Smooth muscle cell (in vitro differentiated cells): ENCODE measurements at regions not wholly inside any gene's neighbourhood (a gene's known extent, or its start where the extent isn't known, plus 50 kb on each side); places are given as distances from the start of the nearest gene placed in this dataset.

Experiments used
- DNase-seq: peaks from one replicate; lab custom pipeline; 2025; ENCODE audit not compliant: unreplicated experiment; lab: John Stamatoyannopoulos, UW
- H2AFZ ChIP-seq: fragments of 200-600 bp; sonication (generic); 2 replicates; pipeline ENCODE4 v1.6.0; 2016; ENCODE audit warnings: antibody characterized with exemption, low read depth, mild to moderate bottlenecking
- H3F3A ChIP-seq: fragments of 200-600 bp; sonication (generic); 2 replicates; pipeline ENCODE4 v1.6.0; 2017; ENCODE audit warnings: antibody characterized with exemption, low read depth
- H3K27ac ChIP-seq: fragments of 200-600 bp; sonication (generic); 2 replicates; pipeline ENCODE4 v1.5.1; 2016; ENCODE audit warnings: low read depth, mild to moderate bottlenecking
- H3K27me3 ChIP-seq: fragments of 200-600 bp; sonication (generic); 2 replicates; pipeline ENCODE4 v1.6.1; 2016; ENCODE audit warnings: low read depth, mild to moderate bottlenecking
- H3K36me3 ChIP-seq: fragments of 200-600 bp; sonication (generic); 2 replicates; pipeline ENCODE4 v1.5.1; 2016; ENCODE audit warnings: low read depth
- H3K4me1 ChIP-seq: fragments of 200-600 bp; sonication (generic); 2 replicates; pipeline ENCODE4 v1.5.1; 2016; ENCODE audit warnings: low read depth
- H3K4me2 ChIP-seq: fragments of 200-600 bp; sonication (generic); 2 replicates; pipeline ENCODE4 v1.6.0; 2016; ENCODE audit warnings: mild to moderate bottlenecking
- H3K4me3 ChIP-seq: fragments of 200-600 bp; sonication (generic); 2 replicates; pipeline ENCODE4 v1.5.1; 2016; ENCODE audit warnings: mild to moderate bottlenecking
- H3K79me2 ChIP-seq: fragments of 200-600 bp; sonication (generic); 2 replicates; pipeline ENCODE4 v1.6.0; 2016; ENCODE audit warnings: low read depth, mild to moderate bottlenecking
- H3K9ac ChIP-seq: fragments of 200-600 bp; sonication (generic); 2 replicates; pipeline ENCODE4 v1.6.0; 2016; ENCODE audit warnings: low read depth
- H3K9me3 ChIP-seq: fragments of 200-600 bp; sonication (generic); replicated peaks from 2 replicates; pipeline ENCODE4 v1.5.1; 2016; ENCODE audit warnings: low read depth
- H4K20me1 ChIP-seq: fragments of 200-600 bp; sonication (generic); 2 replicates; pipeline ENCODE4 v1.6.0; 2016; ENCODE audit warnings: low read depth
- WGBS: methylation state at CpG from one replicate; pipeline ENCODE4 v1.1.7; 2016; ENCODE audit warnings: low lambda C conversion rate; 5-methylcytosine and 5-hydroxymethylcytosine counted together
- TF ChIP-seq, protein P1 (sequence below): fragments of 200-600 bp; sonication (generic); IDR thresholded peaks from 2 replicates; pipeline ENCODE4 v1.5.1; 2017; ENCODE audit warnings: borderline replicate concordance, mild to moderate bottlenecking, antibody characterized with exemption; ENCODE audit not compliant: insufficient read depth, poor library complexity, severe bottlenecking

GRCh38 chr5:67528953-67529352 is 332.4 kb upstream of the CD180 start:
- TF ChIP-seq, protein P1, sequence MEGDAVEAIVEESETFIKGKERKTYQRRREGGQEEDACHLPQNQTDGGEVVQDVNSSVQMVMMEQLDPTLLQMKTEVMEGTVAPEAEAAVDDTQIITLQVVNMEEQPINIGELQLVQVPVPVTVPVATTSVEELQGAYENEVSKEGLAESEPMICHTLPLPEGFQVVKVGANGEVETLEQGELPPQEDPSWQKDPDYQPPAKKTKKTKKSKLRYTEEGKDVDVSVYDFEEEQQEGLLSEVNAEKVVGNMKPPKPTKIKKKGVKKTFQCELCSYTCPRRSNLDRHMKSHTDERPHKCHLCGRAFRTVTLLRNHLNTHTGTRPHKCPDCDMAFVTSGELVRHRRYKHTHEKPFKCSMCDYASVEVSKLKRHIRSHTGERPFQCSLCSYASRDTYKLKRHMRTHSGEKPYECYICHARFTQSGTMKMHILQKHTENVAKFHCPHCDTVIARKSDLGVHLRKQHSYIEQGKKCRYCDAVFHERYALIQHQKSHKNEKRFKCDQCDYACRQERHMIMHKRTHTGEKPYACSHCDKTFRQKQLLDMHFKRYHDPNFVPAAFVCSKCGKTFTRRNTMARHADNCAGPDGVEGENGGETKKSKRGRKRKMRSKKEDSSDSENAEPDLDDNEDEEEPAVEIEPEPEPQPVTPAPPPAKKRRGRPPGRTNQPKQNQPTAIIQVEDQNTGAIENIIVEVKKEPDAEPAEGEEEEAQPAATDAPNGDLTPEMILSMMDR: no peak
- no peaks in the 10 kb centered on the region for H3K4me1 ChIP-seq
- no peak overlapping the region for H3K27ac ChIP-seq
- no peak for DNase-seq
- no peaks in the 10 kb centered on the region for H3K79me2 ChIP-seq
- H3K9ac ChIP-seq: no peak overlapping the region
- H3K9me3 ChIP-seq: no peaks in the 10 kb centered on the region
- no peak overlapping the region for H3K4me2 ChIP-seq
- no peaks in the 10 kb centered on the region for H3F3A ChIP-seq
- 54% methylated on average over 3 of the region's 3 CpGs for WGBS
- no peaks in the 10 kb centered on the region for H3K36me3 ChIP-seq
- H3K4me3 ChIP-seq: no peak overlapping the region
- no peak overlapping the region for H2AFZ ChIP-seq
- no peaks in the 10 kb centered on the region for H4K20me1 ChIP-seq
- H3K27me3 ChIP-seq: no peaks in the 10 kb centered on the region

GRCh38 chr5:67526793-67527192 is 330.2 kb upstream of the CD180 start:
- Histone ChIP-seq H3K9ac (no peak overlapping the region), H3K4me2 (no peak overlapping the region), H3K4me3 (no peak overlapping the region), H3K27ac (no peak overlapping the region), H3K9me3 (no peaks in the 10 kb centered on the region), H3K79me2 (no peaks in the 10 kb centered on the region), H3K36me3 (no peaks in the 10 kb centered on the region), H3F3A (no peaks in the 10 kb centered on the region), H2AFZ (no peak overlapping the region), H3K27me3 (no peaks in the 10 kb centered on the region), H3K4me1 (no peaks in the 10 kb centered on the region), H4K20me1 (no peaks in the 10 kb centered on the region)
- TF ChIP-seq, protein P1: no peak
- WGBS: 99% methylated on average over 2 of the region's 2 CpGs
- no peak for DNase-seq

- H3K27ac ChIP-seq: no peak overlapping the region
- H3K4me2 ChIP-seq: no peak overlapping the region
- H3K36me3 ChIP-seq: no peaks in the 10 kb centered on the region
- H3K9ac ChIP-seq: no peak overlapping the region
- no peaks in the 10 kb centered on the region for H3F3A ChIP-seq
- H3K79me2 ChIP-seq: no peaks in the 10 kb centered on the region
- H3K4me3 ChIP-seq: no peak overlapping the region
- 95% methylated on average over 6 of the region's 6 CpGs for WGBS
- TF ChIP-seq, protein P1: no peak
- H3K9me3 ChIP-seq: no peaks in the 10 kb centered on the region
- H3K4me1 ChIP-seq: no peaks in the 10 kb centered on the region
- no peaks in the 10 kb centered on the region for H4K20me1 ChIP-seq
- DNase-seq: no peak
- H3K27me3 ChIP-seq: no peaks in the 10 kb centered on the region
- H2AFZ ChIP-seq: no peak overlapping the region
Measured at GRCh38 chr5:67520161-67520908, 323.7 kb upstream of the CD180 start.

- H3F3A ChIP-seq: no peaks in the 10 kb centered on the region
- H2AFZ ChIP-seq: no peak overlapping the region
- H3K9ac ChIP-seq: no peak overlapping the region
- H3K79me2 ChIP-seq: no peaks in the 10 kb centered on the region
- H3K27me3 ChIP-seq: no peaks in the 10 kb centered on the region
- WGBS: 98% methylated on average over 2 of the region's 2 CpGs
- H3K36me3 ChIP-seq: no peaks in the 10 kb centered on the region
- no peak overlapping the region for H3K27ac ChIP-seq
- H3K4me2 ChIP-seq: no peak overlapping the region
- TF ChIP-seq, protein P1: no peak
- H4K20me1 ChIP-seq: no peaks in the 10 kb centered on the region
- H3K4me3 ChIP-seq: no peak overlapping the region
- no peaks in the 10 kb centered on the region for H3K4me1 ChIP-seq
- no peak for DNase-seq
- no peaks in the 10 kb centered on the region for H3K9me3 ChIP-seq
Measured at GRCh38 chr5:67518227-67518626, 321.6 kb upstream of the CD180 start.
